ENCODE measurements at regions not wholly inside any gene's neighbourhood (a gene's known extent, or its start where the extent isn't known, plus 50 kb on each side); places are given as distances from the start of the nearest gene placed in this dataset.

GRCh38 chr3:80754969-80755368 is 987.2 kb upstream of the ROBO1 start:
- Histone ChIP-seq H3K36me3 (no peaks in the 10 kb centered on the region), H3K4me3 (no peak overlapping the region), H3K27ac (no peak overlapping the region), H3K9me3 (no peaks in the 10 kb centered on the region), H3K4me1 (no peaks in the 10 kb centered on the region), H3K27me3 (no peaks in the 10 kb centered on the region)
- no peak for DNase-seq
- TF ChIP-seq, protein P1, sequence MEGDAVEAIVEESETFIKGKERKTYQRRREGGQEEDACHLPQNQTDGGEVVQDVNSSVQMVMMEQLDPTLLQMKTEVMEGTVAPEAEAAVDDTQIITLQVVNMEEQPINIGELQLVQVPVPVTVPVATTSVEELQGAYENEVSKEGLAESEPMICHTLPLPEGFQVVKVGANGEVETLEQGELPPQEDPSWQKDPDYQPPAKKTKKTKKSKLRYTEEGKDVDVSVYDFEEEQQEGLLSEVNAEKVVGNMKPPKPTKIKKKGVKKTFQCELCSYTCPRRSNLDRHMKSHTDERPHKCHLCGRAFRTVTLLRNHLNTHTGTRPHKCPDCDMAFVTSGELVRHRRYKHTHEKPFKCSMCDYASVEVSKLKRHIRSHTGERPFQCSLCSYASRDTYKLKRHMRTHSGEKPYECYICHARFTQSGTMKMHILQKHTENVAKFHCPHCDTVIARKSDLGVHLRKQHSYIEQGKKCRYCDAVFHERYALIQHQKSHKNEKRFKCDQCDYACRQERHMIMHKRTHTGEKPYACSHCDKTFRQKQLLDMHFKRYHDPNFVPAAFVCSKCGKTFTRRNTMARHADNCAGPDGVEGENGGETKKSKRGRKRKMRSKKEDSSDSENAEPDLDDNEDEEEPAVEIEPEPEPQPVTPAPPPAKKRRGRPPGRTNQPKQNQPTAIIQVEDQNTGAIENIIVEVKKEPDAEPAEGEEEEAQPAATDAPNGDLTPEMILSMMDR (IDR thresholded peaks at IDR 0.05): no peak
- no peak for TF ChIP-seq POLR2A (IDR thresholded peaks at IDR 0.05)
- intact Hi-C loops (cut with DNase I): no loop called here
- WGBS, 2 donors: 55 to 65% methylated on average over 8 of the region's 8 CpGs

DNA sequence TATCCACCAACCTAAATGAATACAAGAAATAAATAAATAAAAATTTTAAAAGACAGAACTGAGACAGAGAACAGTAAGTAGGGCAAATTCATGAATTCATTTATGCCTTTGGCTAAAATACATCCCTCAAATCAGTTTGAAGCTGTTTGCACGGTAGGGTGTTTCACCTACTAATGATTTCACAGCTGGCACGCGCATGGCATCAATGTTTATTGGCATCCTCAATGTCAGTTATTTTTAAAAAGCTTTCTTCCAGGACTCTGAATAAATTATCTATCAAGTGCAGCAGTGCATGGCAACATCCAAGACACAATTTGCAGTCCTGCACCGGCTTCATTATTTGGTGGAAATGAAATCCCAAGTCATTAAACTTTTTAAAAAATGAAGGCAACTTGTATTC is 985.2 kb upstream of the ROBO1 start:
- Histone ChIP-seq H3K4me3 (no peak overlapping the region), H3K9me3 (no peaks in the 10 kb centered on the region), H3K27ac (no peak overlapping the region), H3K4me1 (no peaks in the 10 kb centered on the region), H3K36me3 (no peaks in the 10 kb centered on the region), H3K27me3 (no peaks in the 10 kb centered on the region)
- no peak for DNase-seq
- TF ChIP-seq, protein P1 (IDR thresholded peaks at IDR 0.05): no peak
- TF ChIP-seq POLR2A (IDR thresholded peaks at IDR 0.05): no peak
- intact Hi-C loops (cut with DNase I): no loop called here
- WGBS, 2 donors: 62 to 72% methylated on average over 4 of the region's 4 CpGs

GRCh38 chr3:80750637-80751036 is 982.8 kb upstream of the ROBO1 start:
- intact Hi-C loops (cut with DNase I): no loop called here
- TF ChIP-seq, protein P1 (IDR thresholded peaks at IDR 0.05): no peak
- TF ChIP-seq POLR2A (IDR thresholded peaks at IDR 0.05): no peak
- Histone ChIP-seq H3K4me3 (no peak overlapping the region), H3K4me1 (no peaks in the 10 kb centered on the region), H3K27me3 (no peaks in the 10 kb centered on the region), H3K27ac (no peak overlapping the region), H3K9me3 (no peaks in the 10 kb centered on the region), H3K36me3 (no peaks in the 10 kb centered on the region)
- WGBS, 2 donors: 78 to 79% methylated on average over 4 of the region's 4 CpGs
- no peak for DNase-seq

- WGBS, 2 donors: 66 to 69% methylated on average over 2 of the region's 2 CpGs
- intact Hi-C loops (cut with DNase I): no loop called here
- Histone ChIP-seq H3K27me3 (no peaks in the 10 kb centered on the region), H3K27ac (no peak overlapping the region), H3K4me3 (no peak overlapping the region), H3K4me1 (no peaks in the 10 kb centered on the region), H3K36me3 (no peaks in the 10 kb centered on the region), H3K9me3 (no peaks in the 10 kb centered on the region)
- DNase-seq: no peak
- TF ChIP-seq POLR2A (IDR thresholded peaks at IDR 0.05): no peak
- TF ChIP-seq, protein P1 (IDR thresholded peaks at IDR 0.05): no peak
These were observed 967.1 kb upstream of the ROBO1 start for GRCh38 chr3:80734920-80735319.

- intact Hi-C loops (cut with DNase I): no loop called here
- WGBS, 2 donors: 58 to 82% methylated on average over 1 of the region's 1 CpG
- TF ChIP-seq, protein P1 (IDR thresholded peaks at IDR 0.05): no peak
- TF ChIP-seq POLR2A (IDR thresholded peaks at IDR 0.05): no peak
- no peak overlapping the region for H3K4me3 ChIP-seq
- no peaks in the 10 kb centered on the region for H3K27me3 ChIP-seq
- H3K36me3 ChIP-seq: no peaks in the 10 kb centered on the region
- H3K4me1 ChIP-seq: no peaks in the 10 kb centered on the region
- no peak for DNase-seq
- H3K9me3 ChIP-seq: no peaks in the 10 kb centered on the region
- no peak overlapping the region for H3K27ac ChIP-seq
These were observed 966.7 kb upstream of the ROBO1 start for GRCh38 chr3:80734483-80734882.

Measured in esophagus squamous epithelium (tissue), 5 donors.